HepG2 (cell line): ENCODE measurements at regions not wholly inside any gene's neighbourhood (a gene's known extent, or its start where the extent isn't known, plus 50 kb on each side); places are given as distances from the start of the nearest gene placed in this dataset.

ENCODE experiments used
- ATAC-seq: fragments of 200-7000 bp; cut with Tn5 transposase; 3 replicates; pipeline ENCODE4 v1.9.1; 2020; ENCODE audit warnings: mild to moderate bottlenecking, moderate library complexity
- BruUV-seq: library from RNA; stranded (reverse); fragments of 400-500 nt; replicated peaks from 2 replicates; lab custom pipeline; 2021; lab: Mats Ljungman, UMichigan
- CTCF ChIA-PET: fragments of 300-600 bp; formaldehyde crosslinking; extraction: SDS; loops from one replicate; lab custom pipeline; 2021; ENCODE audit warnings: low total read pairs, inconsistent platforms, low intra/inter-chr PET ratio; lab: Yijun Ruan, JAX
- POLR2A ChIA-PET: fragments of 350-600 bp; sonication (Branson Sonifier 250); formaldehyde crosslinking; loops from one replicate; lab custom pipeline; 2020; ENCODE audit warnings: antibody characterized with exemption, inconsistent platforms; lab: Yijun Ruan, JAX
- DNase-seq: peaks from one replicate; pipeline ENCODE4 v3.0.0-alpha.2; 2015; ENCODE audit warnings: low spot score
- FAIRE-seq: peaks from 3 replicates; lab custom pipeline; 2011; peaks lifted over from hg19 to GRCh38; lab: Jason Lieb, UNC
- H2AFZ ChIP-seq: one replicate; pipeline ENCODE4 v1.6.1; 2011; ENCODE audit warnings: low read length, inconsistent platforms
- H3K27ac ChIP-seq: fragments of 300-600 bp; 3 replicates; pipeline ENCODE4 v1.8.0; 2011; ENCODE audit warnings: mixed run types, mild to moderate bottlenecking, mixed read lengths, low read length, inconsistent platforms; ENCODE audit not compliant: insufficient read depth; ENCODE audit errors: extremely low read length
- H3K27me3 ChIP-seq, 2 experiments: fragments of 200-600 bp in 1 of 2; 2 replicates in 1 of 2; 3 replicates in 1 of 2; pipeline versions ENCODE4 v1.6.0 to v1.8.0; 2011; ENCODE audit warnings: low read length in 2 of 2, mild to moderate bottlenecking in 2 of 2, moderate library complexity in 2 of 2, inconsistent platforms in 1 of 2; ENCODE audit not compliant: insufficient read depth in 2 of 2, control insufficient read depth in 1 of 2
- H3K36me3 ChIP-seq, 2 experiments: fragments of 200-600 bp in 1 of 2; replicated peaks in 1 of 2; 2 replicates in 1 of 2; 3 replicates in 1 of 2; pipeline versions ENCODE4 v1.5.1 to v1.8.0; 2011; ENCODE audit warnings: low read length in 2 of 2, inconsistent platforms in 1 of 2; ENCODE audit not compliant: insufficient read depth in 2 of 2, control insufficient read depth in 1 of 2
- H3K4me1 ChIP-seq: 2 replicates; pipeline ENCODE4 v1.5.1; 2012; ENCODE audit warnings: low read length, inconsistent platforms; ENCODE audit not compliant: insufficient read depth
- H3K4me2 ChIP-seq: 2 replicates; pipeline ENCODE4 v1.6.0; 2011; ENCODE audit warnings: low read depth, low read length, inconsistent platforms
- H3K4me3 ChIP-seq, 3 experiments: fragments of 200-600 bp in 1 of 3; sonication (generic), shearing (Covaris generic) in 1 of 3; replicated peaks in 1 of 3; 2 replicates each; pipeline ENCODE4 v1.5.1; 2011 to 2016; ENCODE audit warnings: low read length in 3 of 3, inconsistent platforms in 2 of 3, low read depth in 2 of 3, mild to moderate bottlenecking in 2 of 3, control low read depth in 1 of 3, mixed read lengths in 1 of 3; ENCODE audit not compliant: insufficient read depth in 1 of 3
- H3K79me2 ChIP-seq: one replicate; pipeline ENCODE4 v1.6.1; 2011; ENCODE audit warnings: low read length, inconsistent platforms; ENCODE audit not compliant: insufficient read depth
- H3K9ac ChIP-seq: 2 replicates; pipeline ENCODE4 v1.6.0; 2011; ENCODE audit warnings: mild to moderate bottlenecking, low read depth, low read length, inconsistent platforms; ENCODE audit not compliant: insufficient read depth
- H3K9me3 ChIP-seq: 2 replicates; pipeline ENCODE4 v1.5.1; 2012; ENCODE audit warnings: mild to moderate bottlenecking, low read length
- H4K20me1 ChIP-seq: 2 replicates; pipeline ENCODE4 v1.6.0; 2011; ENCODE audit warnings: inconsistent platforms, mild to moderate bottlenecking, low read length, moderate library complexity; ENCODE audit not compliant: insufficient read depth
- ASH2L ChIP-seq: fragments of 300-600, 200-600 bp; sonication (generic); IDR thresholded peaks from 2 replicates; pipeline ENCODE4 v1.7.0; 2017; ENCODE audit warnings: low read depth, mild to moderate bottlenecking, moderate library complexity, mixed read lengths, low read length; ENCODE audit not compliant: insufficient read length
- MEF2D ChIP-seq: sonication (generic); formaldehyde crosslinking; IDR thresholded peaks from 2 replicates; pipeline ENCODE4 v1.5.1; 2020; ENCODE audit warnings: mild to moderate bottlenecking, missing genetic modification reagents
- SIN3A ChIP-seq: IDR thresholded peaks from 2 replicates; pipeline ENCODE4 v1.6.1; 2011; ENCODE audit warnings: low read depth, mild to moderate bottlenecking, control low read depth, low read length, borderline replicate concordance
- WGBS: methylation state at CpG from one replicate; pipeline ENCODE4 v1.1.6; 2017; ENCODE audit warnings: low lambda C conversion rate; 5-methylcytosine and 5-hydroxymethylcytosine counted together
- in situ Hi-C: cut with HindIII; loops from 2 replicates; pipeline ENCODE4 v1.10.0; 2017; ENCODE audit warnings: low pct_unique_long_range_greater_than_20kb; ENCODE audit not compliant: extremely low pct_ligation_motif_present
- intact Hi-C: fragments of 100-400 bp; cut with micrococcal nuclease; formaldehyde crosslinking; loops from one replicate; pipeline ENCODE4 v1.10.0; 2022; ENCODE audit not compliant: unreplicated experiment
- TF ChIP-seq, protein P1 (sequence below): sonication (generic); formaldehyde crosslinking; IDR thresholded peaks from 2 replicates; pipeline ENCODE4 v1.8.1; 2022; ENCODE audit warnings: low read depth, mild to moderate bottlenecking, missing genetic modification reagents
- TF ChIP-seq, protein P2 (sequence below): fragments of 450-650 bp; IDR thresholded peaks from 2 replicates; pipeline ENCODE4 v1.6.1; 2017

DNA sequence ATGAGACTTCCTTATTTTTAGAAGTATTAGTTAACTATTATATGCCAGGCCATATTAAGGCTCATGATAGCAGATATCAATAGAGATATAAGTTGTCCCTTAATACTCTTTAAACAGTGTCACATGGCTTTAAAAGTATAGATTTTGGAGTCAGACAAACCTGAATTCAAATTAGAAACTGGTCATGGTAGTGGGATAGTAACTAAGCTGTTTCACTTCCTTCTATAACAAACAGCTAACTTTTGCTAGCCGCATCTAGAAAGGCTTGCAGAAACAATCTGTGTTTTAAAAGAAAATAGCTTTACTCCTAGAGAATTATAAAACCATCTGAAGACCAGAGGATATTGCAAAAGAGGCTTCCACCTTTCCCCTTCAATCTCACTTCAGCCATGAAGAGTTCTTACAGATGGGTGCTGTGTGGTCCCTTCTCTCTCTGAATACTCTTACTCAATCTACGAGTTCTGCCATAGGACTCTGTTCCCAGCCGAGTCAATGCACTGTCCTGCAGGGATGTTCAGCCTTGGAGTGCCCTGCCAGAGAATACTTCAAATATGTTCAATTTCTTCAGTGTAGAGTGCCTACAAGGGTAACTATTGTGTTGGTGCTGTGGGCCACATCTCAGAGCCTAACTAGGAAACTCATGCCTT lies 810.2 kb downstream of the EFNA5 start (continued):
- TF ChIP-seq, protein P1, sequence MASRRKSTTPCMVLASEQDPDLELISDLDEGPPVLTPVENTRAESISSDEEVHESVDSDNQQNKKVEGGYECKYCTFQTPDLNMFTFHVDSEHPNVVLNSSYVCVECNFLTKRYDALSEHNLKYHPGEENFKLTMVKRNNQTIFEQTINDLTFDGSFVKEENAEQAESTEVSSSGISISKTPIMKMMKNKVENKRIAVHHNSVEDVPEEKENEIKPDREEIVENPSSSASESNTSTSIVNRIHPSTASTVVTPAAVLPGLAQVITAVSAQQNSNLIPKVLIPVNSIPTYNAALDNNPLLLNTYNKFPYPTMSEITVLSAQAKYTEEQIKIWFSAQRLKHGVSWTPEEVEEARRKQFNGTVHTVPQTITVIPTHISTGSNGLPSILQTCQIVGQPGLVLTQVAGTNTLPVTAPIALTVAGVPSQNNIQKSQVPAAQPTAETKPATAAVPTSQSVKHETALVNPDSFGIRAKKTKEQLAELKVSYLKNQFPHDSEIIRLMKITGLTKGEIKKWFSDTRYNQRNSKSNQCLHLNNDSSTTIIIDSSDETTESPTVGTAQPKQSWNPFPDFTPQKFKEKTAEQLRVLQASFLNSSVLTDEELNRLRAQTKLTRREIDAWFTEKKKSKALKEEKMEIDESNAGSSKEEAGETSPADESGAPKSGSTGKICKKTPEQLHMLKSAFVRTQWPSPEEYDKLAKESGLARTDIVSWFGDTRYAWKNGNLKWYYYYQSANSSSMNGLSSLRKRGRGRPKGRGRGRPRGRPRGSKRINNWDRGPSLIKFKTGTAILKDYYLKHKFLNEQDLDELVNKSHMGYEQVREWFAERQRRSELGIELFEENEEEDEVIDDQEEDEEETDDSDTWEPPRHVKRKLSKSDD (CRISPR knock-in tag) = no peak
- TF ChIP-seq MEF2D = no peak
- TF ChIP-seq SIN3A = no peak

DNA sequence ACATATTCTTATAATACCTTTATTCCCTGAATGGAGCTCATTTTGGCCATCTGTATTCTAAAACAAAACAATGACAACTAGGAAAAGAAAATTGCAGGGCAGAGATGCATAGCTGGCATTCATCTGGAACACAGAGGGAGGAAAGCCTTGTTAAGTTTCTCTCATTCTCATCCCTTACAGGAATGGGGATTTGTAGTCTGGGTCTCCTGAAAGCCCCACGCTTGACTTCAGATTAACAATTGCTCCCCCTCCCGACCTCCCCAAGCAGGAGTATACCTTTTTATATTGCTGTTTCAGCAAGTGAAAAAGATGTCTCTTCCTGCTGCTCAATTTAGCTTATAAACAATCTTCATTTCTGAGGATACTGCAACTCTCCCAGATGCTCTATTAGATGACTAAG lies 812.1 kb downstream of the EFNA5 start:
- no peak for TF ChIP-seq ASH2L
- TF ChIP-seq, protein P2, sequence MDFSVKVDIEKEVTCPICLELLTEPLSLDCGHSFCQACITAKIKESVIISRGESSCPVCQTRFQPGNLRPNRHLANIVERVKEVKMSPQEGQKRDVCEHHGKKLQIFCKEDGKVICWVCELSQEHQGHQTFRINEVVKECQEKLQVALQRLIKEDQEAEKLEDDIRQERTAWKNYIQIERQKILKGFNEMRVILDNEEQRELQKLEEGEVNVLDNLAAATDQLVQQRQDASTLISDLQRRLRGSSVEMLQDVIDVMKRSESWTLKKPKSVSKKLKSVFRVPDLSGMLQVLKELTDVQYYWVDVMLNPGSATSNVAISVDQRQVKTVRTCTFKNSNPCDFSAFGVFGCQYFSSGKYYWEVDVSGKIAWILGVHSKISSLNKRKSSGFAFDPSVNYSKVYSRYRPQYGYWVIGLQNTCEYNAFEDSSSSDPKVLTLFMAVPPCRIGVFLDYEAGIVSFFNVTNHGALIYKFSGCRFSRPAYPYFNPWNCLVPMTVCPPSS = no peak
- Histone ChIP-seq H3K79me2 (no peaks in the 10 kb centered on the region), H2AFZ (no peak overlapping the region), H3K9me3 (no peaks in the 10 kb centered on the region), H3K27ac (no peak overlapping the region), H3K9ac (no peak overlapping the region), H3K4me1 (no peaks in the 10 kb centered on the region), H3K4me3 (no peak overlapping the region), H3K27me3 (no peaks in the 10 kb centered on the region; a peak in 1 of 5 replicates), H4K20me1 (no peaks in the 10 kb centered on the region), H3K4me2 (no peak overlapping the region), H3K36me3 (no peaks in the 10 kb centered on the region)
- ChIA-PET CTCF (no interaction called here), POLR2A (no interaction called here)
- BruUV-seq = no TSS peak
- WGBS = 0% methylated on average over 2 of the region's 2 CpGs
- DNase-seq = no peak
- intact Hi-C loops = no loop called here
- no peak for FAIRE-seq
- in situ Hi-C loops = no loop called here
- ATAC-seq = no peak
